ENCODE measurements at regions not wholly inside any gene's neighbourhood (a gene's known extent, or its start where the extent isn't known, plus 50 kb on each side); places are given as distances from the start of the nearest gene placed in this dataset.

DNA sequence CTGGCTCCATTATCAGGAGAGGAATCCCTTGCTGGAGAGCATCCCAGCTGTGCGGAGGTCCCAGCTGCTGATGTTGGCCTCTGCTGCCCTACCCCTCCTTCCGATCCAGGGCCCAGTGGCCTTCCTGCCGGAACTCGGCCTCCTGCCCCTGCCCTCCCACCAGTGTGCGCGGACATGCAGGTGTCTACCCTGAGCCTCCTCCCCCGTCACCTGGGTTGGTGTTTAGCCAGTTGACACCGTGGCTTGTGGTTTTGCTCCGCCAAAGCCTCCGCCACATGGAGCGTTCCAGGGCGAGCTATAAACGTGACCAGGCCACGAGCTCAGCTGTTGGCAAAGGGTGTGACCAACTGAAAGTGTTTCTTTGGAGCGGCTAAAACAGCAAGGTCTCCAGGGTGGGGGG lies 1104.3 kb downstream of the BCL11B start:
- Histone ChIP-seq H3K27ac (ENCODE audit: low read depth, low read length) (no peak overlapping the region), H3K36me3 (ENCODE audit: control insufficient read depth in 5 of 5, insufficient read depth in 5 of 5, low read length in 5 of 5) (no peaks in the 10 kb centered on the region), H3K27me3 (ENCODE audit: control insufficient read depth in 5 of 5, insufficient read depth in 4 of 5, low read length in 5 of 5) (peaks cover 4 to 12% (median 7%) of the 10 kb centered on the region in 5 donors), H3K4me1 (ENCODE audit: control insufficient read depth in 5 of 5, insufficient read depth in 5 of 5, low read length in 5 of 5) (peaks cover 0 to 1% (median 0%) of the 10 kb centered on the region in 5 donors), H3K4me3 (ENCODE audit: low read depth in 1 of 5, low read length in 5 of 5) (no peak overlapping the region), H3K9me3 (ENCODE audit: control insufficient read depth in 5 of 5, low read length in 5 of 5) (peaks cover 0 to 5% (median 0%) of the 10 kb centered on the region in 5 donors), H3K9ac (ENCODE audit: low read length in 5 of 5) (no peak overlapping the region)

DNA sequence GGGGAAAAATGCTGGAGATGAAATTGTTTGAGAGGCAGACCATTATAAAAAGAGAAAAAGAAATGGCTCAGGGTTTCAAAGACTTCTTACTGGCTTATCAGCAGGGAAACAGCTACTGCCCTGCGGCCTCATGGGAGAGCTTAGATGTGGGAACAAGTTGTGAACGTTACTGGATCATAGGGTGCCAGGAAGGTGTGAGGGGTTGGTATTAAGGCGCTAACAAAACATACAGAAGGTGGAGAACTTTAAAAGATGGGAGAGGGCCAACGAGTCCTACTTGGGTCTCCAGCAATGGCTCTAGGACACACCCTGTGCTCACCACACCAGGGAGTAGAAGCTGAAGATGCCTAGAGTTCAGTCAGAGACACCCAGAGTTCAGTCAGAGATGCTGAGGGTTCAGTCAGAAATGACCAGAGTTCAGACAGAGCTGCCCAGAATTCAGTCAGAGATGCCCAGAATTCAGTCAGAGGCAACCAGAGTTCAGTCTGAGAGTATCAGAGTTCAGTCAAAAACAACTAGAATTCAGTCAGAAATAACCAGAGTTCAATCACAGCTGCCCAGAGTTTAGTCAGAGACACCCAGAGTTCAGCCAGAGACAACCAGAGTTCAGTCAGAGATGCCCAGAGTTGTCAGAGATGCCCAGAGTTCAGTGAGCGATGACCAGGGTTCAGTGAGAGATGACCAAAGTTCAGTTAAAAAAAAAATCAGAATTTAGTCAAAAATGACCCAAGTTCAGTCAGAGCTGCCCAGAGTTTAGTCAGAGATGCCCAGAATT lies 1103.6 kb downstream of the BCL11B start:
- H3K27ac ChIP-seq (ENCODE audit: low read depth, low read length), result no peak overlapping the region
- no peak overlapping the region for H3K9ac ChIP-seq (ENCODE audit: low read length in 5 of 5)

DNA sequence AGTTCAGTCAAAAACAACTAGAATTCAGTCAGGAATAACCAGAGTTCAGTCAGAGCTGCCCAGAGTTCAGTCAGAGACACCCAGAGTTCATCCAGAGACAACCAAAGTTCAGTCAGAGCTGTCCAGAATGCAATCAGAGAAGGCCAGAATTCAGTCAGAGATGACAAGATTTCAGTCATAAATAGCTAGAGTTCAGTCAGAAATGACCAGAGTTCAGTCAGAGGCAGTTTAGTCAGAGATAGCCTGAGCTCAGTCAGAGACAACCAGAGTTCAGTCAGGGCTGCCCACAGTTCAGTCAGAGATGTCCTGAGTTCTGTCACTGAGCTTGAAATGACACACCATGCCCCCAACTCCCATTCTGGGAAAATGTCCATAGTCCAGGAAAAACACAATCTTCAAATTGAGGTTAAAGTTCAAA lies 1102.8 kb downstream of the BCL11B start:
- Histone ChIP-seq H3K27ac (ENCODE audit: low read depth, low read length) (no peak overlapping the region), H3K36me3 (ENCODE audit: control insufficient read depth in 5 of 5, insufficient read depth in 5 of 5, low read length in 5 of 5) (no peaks in the 10 kb centered on the region), H3K4me3 (ENCODE audit: low read depth in 1 of 5, low read length in 5 of 5) (no peak overlapping the region), H3K9ac (ENCODE audit: low read length in 5 of 5) (no peak overlapping the region), H3K9me3 (ENCODE audit: control insufficient read depth in 5 of 5, low read length in 5 of 5) (peaks cover 0 to 5% (median 0%) of the 10 kb centered on the region in 5 donors), H3K27me3 (ENCODE audit: control insufficient read depth in 5 of 5, insufficient read depth in 4 of 5, low read length in 5 of 5) (peaks cover 0 to 4% (median 4%) of the 10 kb centered on the region in 5 donors), H3K4me1 (ENCODE audit: control insufficient read depth in 5 of 5, insufficient read depth in 5 of 5, low read length in 5 of 5) (no peaks in the 10 kb centered on the region)

More for the DNA sequence above, 1103.6 kb downstream of the BCL11B start:
- no peak overlapping the region for H3K4me3 ChIP-seq (ENCODE audit: low read depth in 1 of 5, low read length in 5 of 5)
- H3K36me3 ChIP-seq (ENCODE audit: control insufficient read depth in 5 of 5, insufficient read depth in 5 of 5, low read length in 5 of 5), result no peaks in the 10 kb centered on the region
- no peaks in the 10 kb centered on the region for H3K4me1 ChIP-seq (ENCODE audit: control insufficient read depth in 5 of 5, insufficient read depth in 5 of 5, low read length in 5 of 5)
- peaks cover 1 to 10% (median 5%) of the 10 kb centered on the region in 5 donors for H3K27me3 ChIP-seq (ENCODE audit: control insufficient read depth in 5 of 5, insufficient read depth in 4 of 5, low read length in 5 of 5)
- H3K9me3 ChIP-seq (ENCODE audit: control insufficient read depth in 5 of 5, low read length in 5 of 5), result peaks cover 0 to 5% (median 0%) of the 10 kb centered on the region in 5 donors

DNA sequence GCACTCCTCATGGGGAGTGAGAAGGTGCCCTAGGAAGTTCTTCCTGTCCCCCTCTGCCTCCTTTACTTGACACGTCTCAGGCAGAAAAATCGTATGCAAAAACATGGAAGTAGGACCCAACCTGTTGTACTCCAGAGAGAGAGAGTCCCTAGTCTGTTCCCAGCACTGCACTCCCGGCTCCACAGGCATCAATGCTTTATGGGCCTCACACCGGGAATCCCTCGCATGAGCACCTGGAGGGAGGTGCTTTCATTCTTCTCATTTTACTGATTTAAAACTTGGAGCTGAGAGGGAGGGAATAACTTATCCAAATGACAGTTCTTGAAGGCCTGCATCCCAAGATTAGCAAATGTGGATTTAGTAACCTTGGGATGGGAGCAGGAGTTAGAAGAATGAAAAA lies 1101.4 kb downstream of the BCL11B start:
- peaks cover 0 to 5% (median 0%) of the 10 kb centered on the region in 5 donors for H3K9me3 ChIP-seq (ENCODE audit: control insufficient read depth in 5 of 5, low read length in 5 of 5)
- no peaks in the 10 kb centered on the region for H3K4me1 ChIP-seq (ENCODE audit: control insufficient read depth in 5 of 5, insufficient read depth in 5 of 5, low read length in 5 of 5)
- no peak overlapping the region for H3K4me3 ChIP-seq (ENCODE audit: low read depth in 1 of 5, low read length in 5 of 5)
- no peak overlapping the region for H3K9ac ChIP-seq (ENCODE audit: low read length in 5 of 5)
- H3K36me3 ChIP-seq (ENCODE audit: control insufficient read depth in 5 of 5, insufficient read depth in 5 of 5, low read length in 5 of 5), result no peaks in the 10 kb centered on the region
- peaks cover 0 to 4% (median 0%) of the 10 kb centered on the region in 5 donors for H3K27me3 ChIP-seq (ENCODE audit: control insufficient read depth in 5 of 5, insufficient read depth in 4 of 5, low read length in 5 of 5)
- H3K27ac ChIP-seq (ENCODE audit: low read depth, low read length), result no peak overlapping the region

DNA sequence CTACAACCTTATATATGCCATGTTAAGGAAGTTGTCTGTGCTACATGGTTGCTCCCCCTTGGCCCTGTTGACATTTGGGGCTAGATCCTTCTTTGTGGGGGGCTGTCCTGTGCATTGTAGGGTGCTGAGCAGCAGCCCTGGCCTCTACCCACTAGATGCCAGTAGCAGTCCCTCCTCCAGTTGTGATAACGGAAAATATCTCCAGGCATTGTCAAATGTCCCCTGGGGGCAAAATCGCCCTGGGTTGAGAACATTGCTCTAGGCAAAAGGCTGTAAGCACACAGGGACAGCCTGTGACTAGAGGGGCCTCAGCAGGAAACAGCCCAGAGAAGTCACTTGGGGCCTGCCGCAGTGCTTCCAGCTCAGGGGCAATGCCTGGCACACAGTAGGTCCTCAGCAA lies 1100.3 kb downstream of the BCL11B start:
- Histone ChIP-seq H3K27me3 (ENCODE audit: control insufficient read depth in 5 of 5, insufficient read depth in 4 of 5, low read length in 5 of 5) (peaks cover 0 to 4% (median 0%) of the 10 kb centered on the region in 5 donors), H3K4me1 (ENCODE audit: control insufficient read depth in 5 of 5, insufficient read depth in 5 of 5, low read length in 5 of 5) (no peaks in the 10 kb centered on the region), H3K27ac (ENCODE audit: low read depth, low read length) (no peak overlapping the region), H3K9me3 (ENCODE audit: control insufficient read depth in 5 of 5, low read length in 5 of 5) (peaks cover 0 to 5% (median 0%) of the 10 kb centered on the region in 5 donors), H3K36me3 (ENCODE audit: control insufficient read depth in 5 of 5, insufficient read depth in 5 of 5, low read length in 5 of 5) (no peaks in the 10 kb centered on the region), H3K9ac (ENCODE audit: low read length in 5 of 5) (no peak overlapping the region), H3K4me3 (ENCODE audit: low read depth in 1 of 5, low read length in 5 of 5) (no peak overlapping the region)

DNA sequence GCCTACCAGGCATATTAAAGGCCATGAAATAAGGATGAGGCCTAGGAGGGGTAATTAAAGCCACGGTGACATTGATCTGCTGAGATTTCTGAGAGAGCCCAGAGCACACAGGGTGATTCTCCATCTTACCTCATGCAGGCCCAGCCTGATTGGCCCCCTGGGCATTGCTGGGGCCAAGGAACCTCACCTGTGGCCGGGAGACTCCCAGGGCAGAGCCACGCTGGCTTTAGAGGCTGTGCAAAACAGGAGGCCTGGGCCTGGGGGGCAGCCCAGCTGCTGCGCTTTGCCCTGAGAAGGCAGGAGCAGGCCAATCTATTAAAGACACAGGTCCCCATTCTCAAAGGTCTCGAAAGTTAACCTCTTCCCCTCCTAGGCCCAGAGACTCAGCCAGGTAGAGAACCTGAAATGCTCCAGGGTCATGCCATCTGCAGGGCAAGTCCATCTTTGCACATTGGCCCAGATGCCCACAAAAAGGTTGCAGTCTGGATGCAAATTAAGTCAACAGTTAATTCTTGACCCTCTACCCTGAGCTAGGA lies 1099.7 kb downstream of the BCL11B start:
- Histone ChIP-seq H3K36me3 (ENCODE audit: control insufficient read depth in 5 of 5, insufficient read depth in 5 of 5, low read length in 5 of 5) (no peaks in the 10 kb centered on the region), H3K9me3 (ENCODE audit: control insufficient read depth in 5 of 5, low read length in 5 of 5) (peaks cover 0 to 5% (median 0%) of the 10 kb centered on the region in 5 donors), H3K27ac (ENCODE audit: low read depth, low read length) (no peak overlapping the region)

DNA sequence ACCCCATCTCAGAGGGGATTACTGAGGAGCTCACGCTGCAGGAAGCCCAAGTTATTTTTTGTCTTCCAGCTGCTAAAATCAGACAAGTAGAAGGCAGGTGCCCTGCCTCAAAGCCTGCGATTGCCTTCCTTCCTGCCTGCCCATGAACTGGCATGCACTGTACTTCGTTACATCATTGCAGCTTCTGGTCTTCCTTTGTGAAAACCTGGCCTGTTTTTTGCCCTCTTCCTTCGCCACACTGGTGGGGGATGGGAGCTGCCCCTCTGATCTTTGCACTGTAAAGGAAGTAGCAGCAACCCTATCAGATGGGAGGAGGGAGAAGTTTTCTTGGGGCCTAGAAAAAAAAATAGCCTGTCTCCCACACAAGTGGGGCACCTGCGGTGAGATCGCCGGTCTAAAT lies 1098.7 kb downstream of the BCL11B start:
- Histone ChIP-seq H3K27me3 (ENCODE audit: control insufficient read depth in 5 of 5, insufficient read depth in 4 of 5, low read length in 5 of 5) (no peaks in the 10 kb centered on the region), H3K36me3 (ENCODE audit: control insufficient read depth in 5 of 5, insufficient read depth in 5 of 5, low read length in 5 of 5) (no peaks in the 10 kb centered on the region), H3K9ac (ENCODE audit: low read length in 5 of 5) (no peak overlapping the region), H3K4me3 (ENCODE audit: low read depth in 1 of 5, low read length in 5 of 5) (no peak overlapping the region), H3K27ac (ENCODE audit: low read depth, low read length) (no peak overlapping the region), H3K4me1 (ENCODE audit: control insufficient read depth in 5 of 5, insufficient read depth in 5 of 5, low read length in 5 of 5) (no peaks in the 10 kb centered on the region), H3K9me3 (ENCODE audit: control insufficient read depth in 5 of 5, low read length in 5 of 5) (peaks cover 0 to 5% (median 0%) of the 10 kb centered on the region in 5 donors)

More for the DNA sequence above, 1099.7 kb downstream of the BCL11B start:
- Histone ChIP-seq H3K9ac (ENCODE audit: low read length in 5 of 5) (no peak overlapping the region), H3K27me3 (ENCODE audit: control insufficient read depth in 5 of 5, insufficient read depth in 4 of 5, low read length in 5 of 5) (no peaks in the 10 kb centered on the region), H3K4me1 (ENCODE audit: control insufficient read depth in 5 of 5, insufficient read depth in 5 of 5, low read length in 5 of 5) (no peaks in the 10 kb centered on the region), H3K4me3 (ENCODE audit: low read depth in 1 of 5, low read length in 5 of 5) (no peak overlapping the region)

- peaks cover 0 to 4% (median 0%) of the 10 kb centered on the region in 5 donors for H3K9me3 ChIP-seq (ENCODE audit: control insufficient read depth in 5 of 5, low read length in 5 of 5)
- H3K27me3 ChIP-seq (ENCODE audit: control insufficient read depth in 5 of 5, insufficient read depth in 4 of 5, low read length in 5 of 5), result no peaks in the 10 kb centered on the region
- no peak overlapping the region for H3K9ac ChIP-seq (ENCODE audit: low read length in 5 of 5)
- H3K4me3 ChIP-seq (ENCODE audit: low read depth in 1 of 5, low read length in 5 of 5), result no peak overlapping the region
- H3K27ac ChIP-seq (ENCODE audit: low read depth, low read length), result no peak overlapping the region
- H3K36me3 ChIP-seq (ENCODE audit: control insufficient read depth in 5 of 5, insufficient read depth in 5 of 5, low read length in 5 of 5), result no peaks in the 10 kb centered on the region
- no peaks in the 10 kb centered on the region for H3K4me1 ChIP-seq (ENCODE audit: control insufficient read depth in 5 of 5, insufficient read depth in 5 of 5, low read length in 5 of 5)
Observed at GRCh38 chr14:98174041-98174440, 1098.0 kb downstream of the BCL11B start.

- Histone ChIP-seq H3K27me3 (ENCODE audit: control insufficient read depth in 5 of 5, insufficient read depth in 4 of 5, low read length in 5 of 5) (no peaks in the 10 kb centered on the region), H3K27ac (ENCODE audit: low read depth, low read length) (no peak overlapping the region), H3K9me3 (ENCODE audit: control insufficient read depth in 5 of 5, low read length in 5 of 5) (no peaks in the 10 kb centered on the region), H3K4me1 (ENCODE audit: control insufficient read depth in 5 of 5, insufficient read depth in 5 of 5, low read length in 5 of 5) (no peaks in the 10 kb centered on the region), H3K36me3 (ENCODE audit: control insufficient read depth in 5 of 5, insufficient read depth in 5 of 5, low read length in 5 of 5) (no peaks in the 10 kb centered on the region), H3K4me3 (ENCODE audit: low read depth in 1 of 5, low read length in 5 of 5) (no peak overlapping the region), H3K9ac (ENCODE audit: low read length in 5 of 5) (no peak overlapping the region)
Observed at GRCh38 chr14:98175436-98175835, 1096.6 kb downstream of the BCL11B start.

GRCh38 chr14:98175881-98176280 lies 1096.1 kb downstream of the BCL11B start:
- no peaks in the 10 kb centered on the region for H3K9me3 ChIP-seq (ENCODE audit: control insufficient read depth in 5 of 5, low read length in 5 of 5)
- no peaks in the 10 kb centered on the region for H3K4me1 ChIP-seq (ENCODE audit: control insufficient read depth in 5 of 5, insufficient read depth in 5 of 5, low read length in 5 of 5)
- no peak overlapping the region for H3K4me3 ChIP-seq (ENCODE audit: low read depth in 1 of 5, low read length in 5 of 5)
- no peaks in the 10 kb centered on the region for H3K36me3 ChIP-seq (ENCODE audit: control insufficient read depth in 5 of 5, insufficient read depth in 5 of 5, low read length in 5 of 5)
- no peak overlapping the region for H3K9ac ChIP-seq (ENCODE audit: low read length in 5 of 5)
- H3K27me3 ChIP-seq (ENCODE audit: control insufficient read depth in 5 of 5, insufficient read depth in 4 of 5, low read length in 5 of 5), result no peaks in the 10 kb centered on the region
- no peak overlapping the region for H3K27ac ChIP-seq (ENCODE audit: low read depth, low read length)

Measured in subcutaneous abdominal adipose tissue (tissue), 5 donors.